MM.1S (cell line): ENCODE measurements at regions not wholly inside any gene's neighbourhood (a gene's known extent, or its start where the extent isn't known, plus 50 kb on each side); places are given as distances from the start of the nearest gene placed in this dataset.
A peak's percentile ranks its signal among the peaks of the same experiment; 100 is the strongest.

Experiments used
- DNase-seq: peaks from one replicate; pipeline ENCODE4 v3.0.0-alpha.2; 2015
- H2AFZ ChIP-seq: fragments of 300-600 bp; sonication (generic); 2 replicates; pipeline ENCODE4 v1.6.0; 2016; ENCODE audit warnings: antibody characterized with exemption, low read length
- H3F3A ChIP-seq: fragments of 300-600 bp; sonication (generic); 2 replicates; pipeline ENCODE4 v1.6.1; 2016; ENCODE audit warnings: mild to moderate bottlenecking, antibody characterized with exemption, low read length, moderate library complexity, mixed read lengths; ENCODE audit not compliant: insufficient read depth
- H3K27ac ChIP-seq: fragments of 300-600 bp; sonication (generic); 2 replicates; pipeline ENCODE4 v1.5.1; 2016; ENCODE audit warnings: mild to moderate bottlenecking, low read length
- H3K27me3 ChIP-seq: fragments of 300-600 bp; sonication (generic); replicated peaks from 2 replicates; pipeline ENCODE4 v1.6.0; 2016; ENCODE audit warnings: low read length; ENCODE audit not compliant: insufficient read depth
- H3K36me3 ChIP-seq: fragments of 300-600 bp; sonication (generic); replicated peaks from 2 replicates; pipeline ENCODE4 v1.6.1; 2016; ENCODE audit warnings: mild to moderate bottlenecking, low read length, mixed read lengths; ENCODE audit not compliant: insufficient read depth
- H3K4me1 ChIP-seq: fragments of 300-600 bp; sonication (generic); 2 replicates; pipeline ENCODE4 v1.6.1; 2016; ENCODE audit warnings: low read length, mixed read lengths
- H3K4me2 ChIP-seq: fragments of 300-600 bp; sonication (generic); 2 replicates; pipeline ENCODE4 v1.6.0; 2016; ENCODE audit warnings: low read depth, low read length
- H3K4me3 ChIP-seq: fragments of 300-600 bp; sonication (generic); 2 replicates; pipeline ENCODE4 v1.5.1; 2016; ENCODE audit warnings: low read length, mixed read lengths
- H3K79me2 ChIP-seq: fragments of 300-600 bp; sonication (generic); 2 replicates; pipeline ENCODE4 v1.6.1; 2016; ENCODE audit warnings: mixed run types, low read length, mixed read lengths
- H3K9ac ChIP-seq: fragments of 300-600 bp; sonication (generic); 2 replicates; pipeline ENCODE4 v1.6.1; 2016; ENCODE audit warnings: low read length, mixed read lengths
- H3K9me2 ChIP-seq: fragments of 300-600 bp; sonication (generic); replicated peaks from 2 replicates; pipeline ENCODE4 v1.6.1; 2016; ENCODE audit warnings: mild to moderate bottlenecking, low read length, mixed read lengths; ENCODE audit not compliant: insufficient read depth
- H3K9me3 ChIP-seq: fragments of 300-600 bp; sonication (generic); replicated peaks from 2 replicates; pipeline ENCODE4 v1.6.1; 2016; ENCODE audit warnings: mild to moderate bottlenecking, low read length, mixed read lengths; ENCODE audit not compliant: insufficient read depth
- H4K20me1 ChIP-seq: fragments of 300-600 bp; sonication (generic); 2 replicates; pipeline ENCODE4 v1.6.1; 2016; ENCODE audit warnings: mild to moderate bottlenecking, low read length, moderate library complexity, mixed read lengths; ENCODE audit not compliant: insufficient read depth
- EZH2 ChIP-seq: fragments of 300-600 bp; sonication (generic); optimal IDR thresholded peaks from 2 replicates; pipeline ENCODE3; 2017; ENCODE audit warnings: low read depth, mild to moderate bottlenecking, antibody characterized with exemption, low read length, mixed read lengths
- EZH2phosphoT487 ChIP-seq: fragments of 300-600 bp; sonication (generic); IDR thresholded peaks from 2 replicates; pipeline ENCODE4 v1.6.1; 2018; ENCODE audit warnings: antibody characterized with exemption, low read length
- TF ChIP-seq, protein P1 (sequence below): fragments of 300-600 bp; sonication (generic); IDR thresholded peaks from 2 replicates; pipeline ENCODE4 v1.5.1; 2016; ENCODE audit warnings: antibody characterized with exemption, low read length, mixed read lengths

DNA sequence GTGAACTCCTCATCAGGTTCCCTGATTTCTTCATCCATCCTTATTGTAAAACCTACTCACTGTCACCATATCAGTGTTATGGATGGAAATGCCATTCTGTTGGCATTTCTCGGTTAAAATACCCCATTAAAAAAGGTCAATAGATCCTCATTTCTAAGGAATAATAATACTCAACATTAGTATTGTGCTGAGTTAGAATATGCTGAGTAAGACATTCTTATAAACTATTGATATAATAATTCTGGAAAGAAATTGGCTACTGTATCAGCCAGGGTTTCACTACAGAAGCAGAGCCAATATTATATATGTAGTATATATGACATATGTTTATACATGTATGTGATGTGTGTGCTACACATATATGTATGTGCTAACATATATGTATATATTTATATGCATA, 95.4 kb upstream of the KCNH8 start:
- Histone ChIP-seq H3K9me3 (no peaks in the 10 kb centered on the region), H3K27me3 (no peaks in the 10 kb centered on the region), H4K20me1 (no peaks in the 10 kb centered on the region), H3F3A (no peaks in the 10 kb centered on the region), H3K9ac (no peak overlapping the region), H3K36me3 (no peaks in the 10 kb centered on the region), H3K4me3 (no peak overlapping the region), H3K27ac (no peak overlapping the region), H2AFZ (no peak overlapping the region), H3K4me2 (no peak overlapping the region), H3K4me1 (no peaks in the 10 kb centered on the region), H3K9me2 (no peaks in the 10 kb centered on the region), H3K79me2 (no peaks in the 10 kb centered on the region)
- no peak for DNase-seq
- TF ChIP-seq, protein P1, sequence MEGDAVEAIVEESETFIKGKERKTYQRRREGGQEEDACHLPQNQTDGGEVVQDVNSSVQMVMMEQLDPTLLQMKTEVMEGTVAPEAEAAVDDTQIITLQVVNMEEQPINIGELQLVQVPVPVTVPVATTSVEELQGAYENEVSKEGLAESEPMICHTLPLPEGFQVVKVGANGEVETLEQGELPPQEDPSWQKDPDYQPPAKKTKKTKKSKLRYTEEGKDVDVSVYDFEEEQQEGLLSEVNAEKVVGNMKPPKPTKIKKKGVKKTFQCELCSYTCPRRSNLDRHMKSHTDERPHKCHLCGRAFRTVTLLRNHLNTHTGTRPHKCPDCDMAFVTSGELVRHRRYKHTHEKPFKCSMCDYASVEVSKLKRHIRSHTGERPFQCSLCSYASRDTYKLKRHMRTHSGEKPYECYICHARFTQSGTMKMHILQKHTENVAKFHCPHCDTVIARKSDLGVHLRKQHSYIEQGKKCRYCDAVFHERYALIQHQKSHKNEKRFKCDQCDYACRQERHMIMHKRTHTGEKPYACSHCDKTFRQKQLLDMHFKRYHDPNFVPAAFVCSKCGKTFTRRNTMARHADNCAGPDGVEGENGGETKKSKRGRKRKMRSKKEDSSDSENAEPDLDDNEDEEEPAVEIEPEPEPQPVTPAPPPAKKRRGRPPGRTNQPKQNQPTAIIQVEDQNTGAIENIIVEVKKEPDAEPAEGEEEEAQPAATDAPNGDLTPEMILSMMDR, result no peak
- TF ChIP-seq EZH2, result no peak
- no peak for TF ChIP-seq EZH2phosphoT487

DNA sequence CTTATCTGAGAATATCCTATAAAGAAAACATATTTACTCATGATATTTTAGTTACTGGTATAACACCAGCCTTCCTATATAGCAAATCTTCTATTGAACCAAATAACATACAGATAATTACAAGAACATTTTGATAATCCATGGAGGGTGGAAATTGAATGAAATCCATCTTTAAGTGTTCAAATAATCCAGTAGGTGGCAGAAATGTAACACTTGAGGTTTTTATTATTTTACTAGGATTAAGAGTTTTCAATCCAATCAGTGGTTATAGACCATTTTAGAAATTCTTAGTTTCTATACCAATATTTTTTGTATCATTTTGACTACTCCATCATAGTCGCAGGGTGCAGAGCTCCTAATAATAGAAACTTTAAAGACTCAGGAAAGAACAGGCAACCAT, 101.9 kb upstream of the KCNH8 start:
- no peaks in the 10 kb centered on the region for H3K27me3 ChIP-seq
- H3K9ac ChIP-seq, result no peak overlapping the region
- H3K4me1 ChIP-seq, result no peaks in the 10 kb centered on the region
- H3K27ac ChIP-seq, result no peak overlapping the region
- no peak overlapping the region for H3K4me3 ChIP-seq
- H3K9me2 ChIP-seq, result no peaks in the 10 kb centered on the region
- H3K79me2 ChIP-seq, result no peaks in the 10 kb centered on the region
- no peaks in the 10 kb centered on the region for H4K20me1 ChIP-seq
- TF ChIP-seq, protein P1, result peak; percentile 31
- TF ChIP-seq EZH2, result no peak
- H3K9me3 ChIP-seq, result no peaks in the 10 kb centered on the region
- no peaks in the 10 kb centered on the region for H3F3A ChIP-seq
- H2AFZ ChIP-seq, result no peak overlapping the region
- H3K4me2 ChIP-seq, result no peak overlapping the region
- H3K36me3 ChIP-seq, result no peaks in the 10 kb centered on the region
- peak; percentile 21 for DNase-seq

DNA sequence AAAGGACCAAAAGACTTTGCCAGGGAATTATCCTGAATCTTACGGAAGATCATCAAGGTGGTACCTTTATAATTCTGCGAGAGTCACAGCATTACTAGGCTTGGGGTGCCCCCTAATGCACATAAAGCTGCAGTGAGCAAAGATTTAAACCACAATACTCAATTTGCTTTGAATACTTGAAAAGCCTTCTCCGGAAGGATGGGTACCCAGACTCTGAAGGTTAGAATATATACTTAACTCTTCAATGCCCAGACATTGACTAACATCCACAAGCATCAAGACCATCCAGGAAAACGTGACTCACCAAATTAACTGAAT, 117.8 kb upstream of the KCNH8 start:
- Histone ChIP-seq H2AFZ (no peak overlapping the region), H3K4me2 (no peak overlapping the region), H3K36me3 (no peaks in the 10 kb centered on the region), H3K79me2 (no peaks in the 10 kb centered on the region), H3K4me3 (no peak overlapping the region), H4K20me1 (no peaks in the 10 kb centered on the region), H3K9ac (no peak overlapping the region), H3K27ac (no peak overlapping the region), H3K27me3 (no peaks in the 10 kb centered on the region), H3K9me2 (no peaks in the 10 kb centered on the region), H3F3A (no peaks in the 10 kb centered on the region), H3K4me1 (no peaks in the 10 kb centered on the region), H3K9me3 (no peaks in the 10 kb centered on the region)
- TF ChIP-seq EZH2, result no peak
- TF ChIP-seq, protein P1, result peak; percentile 10; the same call in 1 of the 2 replicates
- no peak for DNase-seq
